B cell (primary cell): ENCODE measurements at regions not wholly inside any gene's neighbourhood (a gene's known extent, or its start where the extent isn't known, plus 50 kb on each side); places are given as distances from the start of the nearest gene placed in this dataset.

ENCODE experiments used
- EZH2 ChIP-seq: IDR thresholded peaks from 2 replicates; pipeline ENCODE4 v1.6.1; 2012; ENCODE audit warnings: borderline replicate concordance, low read depth, mild to moderate bottlenecking, moderate library complexity, low read length; ENCODE audit not compliant: insufficient read depth, poor library complexity, severe bottlenecking
- TF ChIP-seq, protein P1 (sequence below): fragments of 200-600 bp; IDR thresholded peaks from one replicate; pipeline ENCODE4 v1.8.0; 2022; ENCODE audit warnings: antibody characterized with exemption, mild to moderate bottlenecking

DNA sequence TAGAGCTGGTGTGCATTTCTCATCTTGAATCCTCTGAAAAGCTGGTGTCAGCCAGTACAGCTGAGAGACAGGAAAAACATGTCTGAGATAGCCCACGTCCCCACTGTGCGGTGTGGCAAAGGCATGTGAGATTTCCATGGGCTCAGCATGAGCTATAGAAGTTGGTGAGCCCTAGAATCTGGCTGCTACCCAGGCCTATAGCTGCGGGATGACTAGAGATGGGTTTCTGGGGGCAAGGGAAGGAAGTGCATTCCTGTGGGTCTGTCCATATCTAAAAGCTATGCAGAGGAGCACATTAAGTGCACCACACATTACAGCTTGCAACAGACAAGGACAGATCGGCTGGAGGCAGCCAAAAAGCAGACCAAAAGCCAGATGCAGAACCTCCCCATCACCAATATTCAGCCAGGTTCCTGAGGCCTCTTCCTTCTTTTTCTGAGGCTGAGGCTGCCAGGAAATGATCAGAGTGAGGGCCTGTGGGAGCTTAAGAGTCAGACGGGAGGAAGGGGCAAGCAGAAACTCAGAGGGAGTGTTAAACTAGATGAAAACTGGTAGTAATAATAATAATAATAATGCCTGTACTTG lies 55.8 kb upstream of the RANBP3L start:
- TF ChIP-seq, protein P1, sequence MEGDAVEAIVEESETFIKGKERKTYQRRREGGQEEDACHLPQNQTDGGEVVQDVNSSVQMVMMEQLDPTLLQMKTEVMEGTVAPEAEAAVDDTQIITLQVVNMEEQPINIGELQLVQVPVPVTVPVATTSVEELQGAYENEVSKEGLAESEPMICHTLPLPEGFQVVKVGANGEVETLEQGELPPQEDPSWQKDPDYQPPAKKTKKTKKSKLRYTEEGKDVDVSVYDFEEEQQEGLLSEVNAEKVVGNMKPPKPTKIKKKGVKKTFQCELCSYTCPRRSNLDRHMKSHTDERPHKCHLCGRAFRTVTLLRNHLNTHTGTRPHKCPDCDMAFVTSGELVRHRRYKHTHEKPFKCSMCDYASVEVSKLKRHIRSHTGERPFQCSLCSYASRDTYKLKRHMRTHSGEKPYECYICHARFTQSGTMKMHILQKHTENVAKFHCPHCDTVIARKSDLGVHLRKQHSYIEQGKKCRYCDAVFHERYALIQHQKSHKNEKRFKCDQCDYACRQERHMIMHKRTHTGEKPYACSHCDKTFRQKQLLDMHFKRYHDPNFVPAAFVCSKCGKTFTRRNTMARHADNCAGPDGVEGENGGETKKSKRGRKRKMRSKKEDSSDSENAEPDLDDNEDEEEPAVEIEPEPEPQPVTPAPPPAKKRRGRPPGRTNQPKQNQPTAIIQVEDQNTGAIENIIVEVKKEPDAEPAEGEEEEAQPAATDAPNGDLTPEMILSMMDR = no peak
- no peak for TF ChIP-seq EZH2
